A549 (cell line): ENCODE measurements at regions not wholly inside any gene's neighbourhood (a gene's known extent, or its start where the extent isn't known, plus 50 kb on each side); places are given as distances from the start of the nearest gene placed in this dataset.

Experiments
- ATAC-seq, 2 experiments: fragments of 200-7000 bp in 1 of 2; fragments of >200 bp in 1 of 2; cut with Nextera tagmentation in 1 of 2; cut with Tn5 transposase in 1 of 2; 3 replicates each; pipeline versions ENCODE4 v1.8.0 to v1.9.1; 2018 to 2020; ENCODE audit warnings: mild to moderate bottlenecking in 1 of 2, moderate library complexity in 1 of 2
- CTCF ChIA-PET: fragments of 300-600 bp; sonication (Branson Sonifier 250); formaldehyde crosslinking; extraction: SDS; loops from one replicate; lab custom pipeline; 2021; ENCODE audit warnings: antibody characterized with exemption, inconsistent platforms; lab: Yijun Ruan, JAX
- POLR2A ChIA-PET: fragments of 350-600 bp; formaldehyde crosslinking; extraction: SDS; loops from one replicate; lab custom pipeline; 2021; ENCODE audit warnings: antibody characterized with exemption, inconsistent platforms; lab: Yijun Ruan, JAX
- DNase-seq, 2 experiments: peaks; one replicate each; pipeline versions ENCODE4 v3.0.0 to v3.0.0-alpha.2; 2011 to 2016; ENCODE audit warnings: low read depth in 1 of 2, low spot score in 1 of 2
- FAIRE-seq: peaks from 2 replicates; lab custom pipeline; 2011; peaks lifted over from hg19 to GRCh38; lab: Jason Lieb, UNC
- H3K27ac ChIP-seq, 2 experiments: fragments of >200 bp; sonication (Bioruptor Twin); formaldehyde crosslinking; 3 replicates each; pipeline ENCODE4 v1.5.1; 2016 to 2017
- H3K4me1 ChIP-seq: fragments of >200 bp; sonication (Bioruptor Twin); formaldehyde crosslinking; 3 replicates; pipeline ENCODE4 v1.6.1; 2016
- H3K4me2 ChIP-seq: fragments of >200 bp; sonication (Bioruptor Twin); formaldehyde crosslinking; 3 replicates; pipeline ENCODE4 v1.6.1; 2016
- H3K4me3 ChIP-seq: fragments of >200 bp; sonication (Bioruptor Twin); formaldehyde crosslinking; 3 replicates; pipeline ENCODE4 v1.5.1; 2016
- H3K9me3 ChIP-seq: fragments of >200 bp; sonication (Bioruptor Twin); formaldehyde crosslinking; 3 replicates; pipeline ENCODE4 v1.6.1; 2016
- BHLHE40 ChIP-seq: IDR thresholded peaks from 2 replicates; pipeline ENCODE4 v1.6.1; 2012; ENCODE audit warnings: low read depth, low read length, inconsistent platforms
- CBX2 ChIP-seq: fragments of 200-600 bp; sonication (generic); IDR thresholded peaks from 2 replicates; pipeline ENCODE4 v1.6.1; 2016; ENCODE audit warnings: low read depth, mild to moderate bottlenecking, borderline replicate concordance
- CBX8 ChIP-seq: fragments of 200-600 bp; sonication (generic); IDR thresholded peaks from 2 replicates; pipeline ENCODE4 v1.6.1; 2016
- CHD4 ChIP-seq: fragments of 200-600 bp; sonication (generic); IDR thresholded peaks from 2 replicates; pipeline ENCODE4 v1.6.1; 2016; ENCODE audit warnings: antibody characterized with exemption, mild to moderate bottlenecking, borderline replicate concordance
- EHMT2 ChIP-seq: fragments of 200-600 bp; sonication (generic); IDR thresholded peaks from 2 replicates; pipeline ENCODE4 v1.6.1; 2016; ENCODE audit warnings: antibody characterized with exemption, low read depth, mild to moderate bottlenecking, moderate library complexity
- FOXS1 ChIP-seq: fragments of 250-450 bp; sonication (Bioruptor Pico); IDR thresholded peaks from 2 replicates; pipeline ENCODE4 v1.5.0; 2020; ENCODE audit warnings: mild to moderate bottlenecking, moderate library complexity
- HOXB5 ChIP-seq: fragments of 250-450 bp; sonication (Bioruptor Pico); IDR thresholded peaks from 2 replicates; pipeline ENCODE4 v1.5.0; 2020; ENCODE audit warnings: mild to moderate bottlenecking, moderate library complexity
- MAFK ChIP-seq: fragments of 450-650 bp; IDR thresholded peaks from 2 replicates; pipeline ENCODE4 v1.6.1; 2014; ENCODE audit not compliant: partially characterized antibody
- NPAS2 ChIP-seq: fragments of 250-450 bp; sonication (Bioruptor Pico); IDR thresholded peaks from 2 replicates; pipeline ENCODE4 v1.8.0; 2022; ENCODE audit warnings: mild to moderate bottlenecking, moderate library complexity, borderline replicate concordance
- POLR2A ChIP-seq: IDR thresholded peaks from 2 replicates; pipeline ENCODE4 v1.6.1; 2012; ENCODE audit warnings: mild to moderate bottlenecking, low read length
- SREBF2 ChIP-seq: fragments of 450-650 bp; IDR thresholded peaks from 2 replicates; pipeline ENCODE4 v1.6.1; 2014; ENCODE audit warnings: mild to moderate bottlenecking, moderate library complexity
- TFCP2L1 ChIP-seq: fragments of 250-450 bp; sonication (Bioruptor Pico); IDR thresholded peaks from 2 replicates; pipeline ENCODE4 v1.5.0; 2021; ENCODE audit warnings: mild to moderate bottlenecking
- TP53 ChIP-seq: fragments of 250-450 bp; sonication (Bioruptor Pico); IDR thresholded peaks from 2 replicates; pipeline ENCODE4 v1.5.0; 2021; ENCODE audit warnings: mild to moderate bottlenecking, moderate library complexity
- ZFP36 ChIP-seq: fragments of 450-650 bp; IDR thresholded peaks from 2 replicates; pipeline ENCODE4 v1.6.1; 2014; ENCODE audit warnings: borderline replicate concordance; ENCODE audit not compliant: partially characterized antibody
- ZSCAN20 ChIP-seq: fragments of 250-450 bp; sonication (Bioruptor Pico); IDR thresholded peaks from 2 replicates; pipeline ENCODE4 v1.8.0; 2022; ENCODE audit warnings: mild to moderate bottlenecking, moderate library complexity
- WGBS: methylation state at CpG from one replicate; pipeline ENCODE4 v1.1.6; 2017; ENCODE audit errors: missing lambda C conversion rate; 5-methylcytosine and 5-hydroxymethylcytosine counted together
- TF ChIP-seq, protein P1 (sequence below): fragments of >200 bp; sonication (Bioruptor Twin); formaldehyde crosslinking; IDR thresholded peaks from 3 replicates; pipeline ENCODE4 v1.5.1; 2016
- TF ChIP-seq, protein P2 (sequence below): fragments of 250-450 bp; sonication (Bioruptor Pico); IDR thresholded peaks from 2 replicates; pipeline ENCODE4 v1.5.0; 2021; ENCODE audit warnings: mild to moderate bottlenecking, moderate library complexity, borderline replicate concordance
- TF ChIP-seq, protein P3 (sequence below): fragments of 200-600 bp; sonication (generic); IDR thresholded peaks from 2 replicates; pipeline ENCODE4 v1.6.1; 2016; ENCODE audit warnings: antibody characterized with exemption, mild to moderate bottlenecking, moderate library complexity
- TF ChIP-seq, protein P4 (sequence below): IDR thresholded peaks from 2 replicates; pipeline ENCODE4 v1.6.1; 2012; ENCODE audit warnings: low read depth, borderline replicate concordance

DNA sequence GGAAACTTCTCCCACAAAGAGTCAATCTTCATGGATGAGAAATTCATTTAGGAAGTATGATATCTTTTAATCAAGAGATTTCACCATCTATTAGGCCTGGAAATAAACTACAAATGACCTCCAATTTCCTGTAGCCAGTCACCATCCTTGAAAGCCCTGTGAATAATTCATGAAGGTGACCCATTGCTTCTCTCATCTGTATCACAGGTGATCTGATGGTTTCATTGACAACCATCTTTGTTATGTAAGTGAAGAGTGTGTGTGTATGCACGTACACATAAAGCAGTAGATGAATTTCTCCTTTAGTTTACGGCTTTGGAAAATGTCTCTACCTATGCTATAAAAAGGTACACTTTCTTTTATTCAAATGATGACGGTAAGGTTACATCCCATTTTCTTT lies 644.1 kb upstream of the KLF4 start:
- no peak overlapping the region for H3K4me2 ChIP-seq
- H3K27ac ChIP-seq, result no peak overlapping the region
- ChIA-PET POLR2A (no interaction called here), CTCF (interaction anchor here (1.2 kb wide), 1 partner anchor 668 kb away, joined by 3 read pairs; no protein-coding TSS in a partner anchor)
- ATAC-seq (no peak), DNase-seq (no peak), FAIRE-seq (no peak)
- TF ChIP-seq CHD4 (no peak), NPAS2 (no peak), CBX8 (no peak), SREBF2 (no peak), ZSCAN20 (CRISPR knock-in tag) (no peak), EHMT2 (no peak), BHLHE40 (no peak), ZFP36 (no peak), TFCP2L1 (CRISPR knock-in tag) (no peak), FOXS1 (no peak), POLR2A (no peak), TP53 (CRISPR knock-in tag) (no peak), HOXB5 (CRISPR knock-in tag) (no peak)
- TF ChIP-seq, protein P1, sequence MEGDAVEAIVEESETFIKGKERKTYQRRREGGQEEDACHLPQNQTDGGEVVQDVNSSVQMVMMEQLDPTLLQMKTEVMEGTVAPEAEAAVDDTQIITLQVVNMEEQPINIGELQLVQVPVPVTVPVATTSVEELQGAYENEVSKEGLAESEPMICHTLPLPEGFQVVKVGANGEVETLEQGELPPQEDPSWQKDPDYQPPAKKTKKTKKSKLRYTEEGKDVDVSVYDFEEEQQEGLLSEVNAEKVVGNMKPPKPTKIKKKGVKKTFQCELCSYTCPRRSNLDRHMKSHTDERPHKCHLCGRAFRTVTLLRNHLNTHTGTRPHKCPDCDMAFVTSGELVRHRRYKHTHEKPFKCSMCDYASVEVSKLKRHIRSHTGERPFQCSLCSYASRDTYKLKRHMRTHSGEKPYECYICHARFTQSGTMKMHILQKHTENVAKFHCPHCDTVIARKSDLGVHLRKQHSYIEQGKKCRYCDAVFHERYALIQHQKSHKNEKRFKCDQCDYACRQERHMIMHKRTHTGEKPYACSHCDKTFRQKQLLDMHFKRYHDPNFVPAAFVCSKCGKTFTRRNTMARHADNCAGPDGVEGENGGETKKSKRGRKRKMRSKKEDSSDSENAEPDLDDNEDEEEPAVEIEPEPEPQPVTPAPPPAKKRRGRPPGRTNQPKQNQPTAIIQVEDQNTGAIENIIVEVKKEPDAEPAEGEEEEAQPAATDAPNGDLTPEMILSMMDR, result no peak
- TF ChIP-seq, protein P2, sequence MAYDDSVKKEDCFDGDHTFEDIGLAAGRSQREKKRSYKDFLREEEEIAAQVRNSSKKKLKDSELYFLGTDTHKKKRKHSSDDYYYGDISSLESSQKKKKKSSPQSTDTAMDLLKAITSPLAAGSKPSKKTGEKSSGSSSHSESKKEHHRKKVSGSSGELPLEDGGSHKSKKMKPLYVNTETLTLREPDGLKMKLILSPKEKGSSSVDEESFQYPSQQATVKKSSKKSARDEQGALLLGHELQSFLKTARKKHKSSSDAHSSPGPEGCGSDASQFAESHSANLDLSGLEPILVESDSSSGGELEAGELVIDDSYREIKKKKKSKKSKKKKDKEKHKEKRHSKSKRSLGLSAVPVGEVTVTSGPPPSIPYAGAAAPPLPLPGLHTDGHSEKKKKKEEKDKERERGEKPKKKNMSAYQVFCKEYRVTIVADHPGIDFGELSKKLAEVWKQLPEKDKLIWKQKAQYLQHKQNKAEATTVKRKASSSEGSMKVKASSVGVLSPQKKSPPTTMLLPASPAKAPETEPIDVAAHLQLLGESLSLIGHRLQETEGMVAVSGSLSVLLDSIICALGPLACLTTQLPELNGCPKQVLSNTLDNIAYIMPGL, result no peak
- TF ChIP-seq, protein P3, sequence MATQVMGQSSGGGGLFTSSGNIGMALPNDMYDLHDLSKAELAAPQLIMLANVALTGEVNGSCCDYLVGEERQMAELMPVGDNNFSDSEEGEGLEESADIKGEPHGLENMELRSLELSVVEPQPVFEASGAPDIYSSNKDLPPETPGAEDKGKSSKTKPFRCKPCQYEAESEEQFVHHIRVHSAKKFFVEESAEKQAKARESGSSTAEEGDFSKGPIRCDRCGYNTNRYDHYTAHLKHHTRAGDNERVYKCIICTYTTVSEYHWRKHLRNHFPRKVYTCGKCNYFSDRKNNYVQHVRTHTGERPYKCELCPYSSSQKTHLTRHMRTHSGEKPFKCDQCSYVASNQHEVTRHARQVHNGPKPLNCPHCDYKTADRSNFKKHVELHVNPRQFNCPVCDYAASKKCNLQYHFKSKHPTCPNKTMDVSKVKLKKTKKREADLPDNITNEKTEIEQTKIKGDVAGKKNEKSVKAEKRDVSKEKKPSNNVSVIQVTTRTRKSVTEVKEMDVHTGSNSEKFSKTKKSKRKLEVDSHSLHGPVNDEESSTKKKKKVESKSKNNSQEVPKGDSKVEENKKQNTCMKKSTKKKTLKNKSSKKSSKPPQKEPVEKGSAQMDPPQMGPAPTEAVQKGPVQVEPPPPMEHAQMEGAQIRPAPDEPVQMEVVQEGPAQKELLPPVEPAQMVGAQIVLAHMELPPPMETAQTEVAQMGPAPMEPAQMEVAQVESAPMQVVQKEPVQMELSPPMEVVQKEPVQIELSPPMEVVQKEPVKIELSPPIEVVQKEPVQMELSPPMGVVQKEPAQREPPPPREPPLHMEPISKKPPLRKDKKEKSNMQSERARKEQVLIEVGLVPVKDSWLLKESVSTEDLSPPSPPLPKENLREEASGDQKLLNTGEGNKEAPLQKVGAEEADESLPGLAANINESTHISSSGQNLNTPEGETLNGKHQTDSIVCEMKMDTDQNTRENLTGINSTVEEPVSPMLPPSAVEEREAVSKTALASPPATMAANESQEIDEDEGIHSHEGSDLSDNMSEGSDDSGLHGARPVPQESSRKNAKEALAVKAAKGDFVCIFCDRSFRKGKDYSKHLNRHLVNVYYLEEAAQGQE, result no peak
- H3K4me1 ChIP-seq, result no peaks in the 10 kb centered on the region
- H3K9me3 ChIP-seq, result no peaks in the 10 kb centered on the region
- H3K4me3 ChIP-seq, result no peak overlapping the region
- WGBS, result 79% methylated on average over 3 of the region's 3 CpGs

DNA sequence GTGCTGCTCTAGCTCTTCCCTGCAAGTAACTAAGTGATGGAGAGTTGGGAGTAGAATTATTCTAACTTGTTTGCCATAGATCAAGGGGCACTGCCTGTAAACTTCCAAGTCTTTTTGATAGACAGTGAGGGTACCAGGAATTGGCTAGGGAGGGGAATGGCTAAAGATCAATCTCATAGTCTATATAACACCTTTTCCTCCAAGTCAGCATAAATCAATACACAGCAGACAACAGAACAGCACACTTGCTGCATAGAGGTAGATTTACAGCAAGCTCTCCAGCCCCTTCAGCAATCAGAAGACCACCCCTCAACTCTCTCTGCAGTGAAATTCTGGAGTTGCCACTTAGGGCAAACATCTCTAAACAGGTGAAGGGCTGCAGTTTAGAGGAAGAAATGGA lies 643.5 kb upstream of the KLF4 start:
- Histone ChIP-seq H3K4me3 (no peak overlapping the region), H3K4me2 (no peak overlapping the region), H3K9me3 (no peaks in the 10 kb centered on the region), H3K4me1 (no peaks in the 10 kb centered on the region), H3K27ac (no peak overlapping the region)
- no peak for ATAC-seq
- FAIRE-seq, result no peak
- ChIA-PET CTCF (interaction anchor here (1.2 kb wide), 1 partner anchor 667 kb away, joined by 3 read pairs; no protein-coding TSS in a partner anchor), POLR2A (no interaction called here)
- no peak for DNase-seq
- TF ChIP-seq TP53 (CRISPR knock-in tag) (no peak), MAFK (peak; percentile 58)

DNA sequence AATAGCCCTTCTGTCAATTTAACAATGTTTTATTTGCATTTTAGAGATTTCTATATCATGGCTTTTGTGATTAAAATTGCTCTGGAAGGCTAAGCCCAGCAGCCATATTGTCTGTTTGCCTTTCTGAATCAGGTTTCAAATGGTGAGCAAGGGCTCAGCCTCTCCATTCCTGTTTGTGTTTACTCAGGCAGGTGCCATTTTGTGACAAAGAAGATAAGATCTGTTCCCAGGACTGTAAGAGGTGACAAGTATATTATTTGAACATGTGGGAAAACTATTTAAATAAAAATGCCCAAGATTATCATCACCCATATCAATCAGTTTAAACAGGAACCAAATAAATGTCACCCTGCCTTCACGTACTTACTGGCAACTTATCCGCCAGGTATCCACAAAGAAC lies 641.3 kb upstream of the KLF4 start:
- FAIRE-seq (no peak), ATAC-seq (no peak), DNase-seq (no peak)
- no peaks in the 10 kb centered on the region for H3K9me3 ChIP-seq
- CTCF ChIA-PET, result no interaction called here
- no peak overlapping the region for H3K4me3 ChIP-seq
- POLR2A ChIA-PET, result no interaction called here
- H3K4me1 ChIP-seq, result no peaks in the 10 kb centered on the region
- no peak overlapping the region for H3K4me2 ChIP-seq
- H3K27ac ChIP-seq, result no peak overlapping the region
- TF ChIP-seq, protein P4, sequence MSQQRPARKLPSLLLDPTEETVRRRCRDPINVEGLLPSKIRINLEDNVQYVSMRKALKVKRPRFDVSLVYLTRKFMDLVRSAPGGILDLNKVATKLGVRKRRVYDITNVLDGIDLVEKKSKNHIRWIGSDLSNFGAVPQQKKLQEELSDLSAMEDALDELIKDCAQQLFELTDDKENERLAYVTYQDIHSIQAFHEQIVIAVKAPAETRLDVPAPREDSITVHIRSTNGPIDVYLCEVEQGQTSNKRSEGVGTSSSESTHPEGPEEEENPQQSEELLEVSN, result no peak
- no peak for TF ChIP-seq HOXB5 (CRISPR knock-in tag)
- TF ChIP-seq, protein P3, result no peak
- TF ChIP-seq CBX2, result no peak
- TF ChIP-seq, all 56 proteins: peak for 0
- 44% methylated on average over 2 of the region's 2 CpGs for WGBS
